Mononuclear cell (primary cell): ENCODE measurements at regions not wholly inside any gene's neighbourhood (a gene's known extent, or its start where the extent isn't known, plus 50 kb on each side); places are given as distances from the start of the nearest gene placed in this dataset.

Experiments
- H3K27me3 ChIP-seq: 2 replicates; pipeline ENCODE4 v1.6.0; 2011; ENCODE audit warnings: low read length, control low read depth; ENCODE audit not compliant: insufficient read depth
- H3K4me1 ChIP-seq: 2 replicates; pipeline ENCODE4 v1.5.1; 2011; ENCODE audit warnings: mild to moderate bottlenecking, low read length, control low read depth; ENCODE audit not compliant: insufficient read depth
- H3K4me3 ChIP-seq: 2 replicates; pipeline ENCODE4 v1.5.1; 2011; ENCODE audit warnings: mild to moderate bottlenecking, low read length, moderate library complexity
- H3K9me3 ChIP-seq: 2 replicates; pipeline ENCODE4 v1.5.1; 2011; ENCODE audit warnings: low read depth, mild to moderate bottlenecking, control low read depth, low read length

- Histone ChIP-seq H3K4me1 (peaks cover 16% of the 10 kb centered on the region), H3K27me3 (no peaks in the 10 kb centered on the region), H3K9me3 (no peaks in the 10 kb centered on the region), H3K4me3 (no peak overlapping the region)
Measured at GRCh38 chr3:193840111-193840641, 247.2 kb downstream of the OPA1 start.

GRCh38 chr3:193841581-193841980, 248.6 kb downstream of the OPA1 start:
- no peaks in the 10 kb centered on the region for H3K27me3 ChIP-seq
- peaks cover 22% of the 10 kb centered on the region for H3K4me1 ChIP-seq
- H3K4me3 ChIP-seq = no peak overlapping the region
- no peaks in the 10 kb centered on the region for H3K9me3 ChIP-seq

GRCh38 chr3:193842029-193842798, 249.2 kb downstream of the OPA1 start:
- Histone ChIP-seq H3K4me1 (peaks cover 22% of the 10 kb centered on the region), H3K4me3 (no peak overlapping the region), H3K27me3 (no peaks in the 10 kb centered on the region), H3K9me3 (no peaks in the 10 kb centered on the region)

GRCh38 chr3:193842832-193843473, 249.9 kb downstream of the OPA1 start:
- no peaks in the 10 kb centered on the region for H3K27me3 ChIP-seq
- no peak overlapping the region for H3K4me3 ChIP-seq
- no peaks in the 10 kb centered on the region for H3K9me3 ChIP-seq
- peaks cover 22% of the 10 kb centered on the region for H3K4me1 ChIP-seq

- H3K4me1 ChIP-seq = peaks cover 22% of the 10 kb centered on the region
- no peaks in the 10 kb centered on the region for H3K9me3 ChIP-seq
- H3K27me3 ChIP-seq = no peaks in the 10 kb centered on the region
- no peak overlapping the region for H3K4me3 ChIP-seq
Measured at GRCh38 chr3:193843474-193844301, 250.7 kb downstream of the OPA1 start.

GRCh38 chr3:193844472-193844871, 251.5 kb downstream of the OPA1 start:
- Histone ChIP-seq H3K4me1 (peaks cover 22% of the 10 kb centered on the region), H3K27me3 (no peaks in the 10 kb centered on the region), H3K9me3 (no peaks in the 10 kb centered on the region), H3K4me3 (no peak overlapping the region)

GRCh38 chr3:193845144-193845543, 252.1 kb downstream of the OPA1 start:
- Histone ChIP-seq H3K9me3 (no peaks in the 10 kb centered on the region), H3K4me3 (no peak overlapping the region), H3K4me1 (peaks cover 22% of the 10 kb centered on the region), H3K27me3 (no peaks in the 10 kb centered on the region)

GRCh38 chr3:193846569-193846968, 253.6 kb downstream of the OPA1 start:
- H3K9me3 ChIP-seq = no peaks in the 10 kb centered on the region
- no peak overlapping the region for H3K4me3 ChIP-seq
- H3K27me3 ChIP-seq = no peaks in the 10 kb centered on the region
- H3K4me1 ChIP-seq = peaks cover 20% of the 10 kb centered on the region

- H3K9me3 ChIP-seq = no peaks in the 10 kb centered on the region
- peaks cover 12% of the 10 kb centered on the region for H3K4me1 ChIP-seq
- no peak overlapping the region for H3K4me3 ChIP-seq
- no peaks in the 10 kb centered on the region for H3K27me3 ChIP-seq
Measured at GRCh38 chr3:193847402-193847801, 254.4 kb downstream of the OPA1 start.

- Histone ChIP-seq H3K27me3 (no peaks in the 10 kb centered on the region), H3K9me3 (no peaks in the 10 kb centered on the region), H3K4me1 (peaks cover 5% of the 10 kb centered on the region), H3K4me3 (no peak overlapping the region)
Measured at GRCh38 chr3:193848547-193848946, 255.5 kb downstream of the OPA1 start.

GRCh38 chr3:193850084-193850619, 257.1 kb downstream of the OPA1 start:
- H3K4me3 ChIP-seq = no peak overlapping the region
- no peaks in the 10 kb centered on the region for H3K9me3 ChIP-seq
- H3K27me3 ChIP-seq = no peaks in the 10 kb centered on the region
- H3K4me1 ChIP-seq = peaks cover 5% of the 10 kb centered on the region

- Histone ChIP-seq H3K9me3 (no peaks in the 10 kb centered on the region), H3K27me3 (no peaks in the 10 kb centered on the region), H3K4me3 (no peak overlapping the region), H3K4me1 (no peaks in the 10 kb centered on the region)
Measured at GRCh38 chr3:193851428-193851847, 258.4 kb downstream of the OPA1 start.

- no peak overlapping the region for H3K4me3 ChIP-seq
- H3K9me3 ChIP-seq = no peaks in the 10 kb centered on the region
- H3K27me3 ChIP-seq = no peaks in the 10 kb centered on the region
- no peaks in the 10 kb centered on the region for H3K4me1 ChIP-seq
Measured at GRCh38 chr3:193851941-193852674, 259.1 kb downstream of the OPA1 start.

- Histone ChIP-seq H3K9me3 (no peaks in the 10 kb centered on the region), H3K27me3 (no peaks in the 10 kb centered on the region), H3K4me1 (peaks cover 2% of the 10 kb centered on the region), H3K4me3 (no peak overlapping the region)
Measured at GRCh38 chr3:193852901-193853300, 259.9 kb downstream of the OPA1 start.
